SH-SY5Y (cell line): ENCODE measurements at regions not wholly inside any gene's neighbourhood (a gene's known extent, or its start where the extent isn't known, plus 50 kb on each side); places are given as distances from the start of the nearest gene placed in this dataset.

Experiments
- GATA2 ChIP-seq: IDR thresholded peaks from 2 replicates; pipeline ENCODE4 v1.6.1; 2011; ENCODE audit warnings: mild to moderate bottlenecking, low read depth, low read length
- GATA3 ChIP-seq: IDR thresholded peaks from 2 replicates; pipeline ENCODE4 v1.6.1; 2011; ENCODE audit warnings: low read depth, mild to moderate bottlenecking, low read length, moderate library complexity

DNA sequence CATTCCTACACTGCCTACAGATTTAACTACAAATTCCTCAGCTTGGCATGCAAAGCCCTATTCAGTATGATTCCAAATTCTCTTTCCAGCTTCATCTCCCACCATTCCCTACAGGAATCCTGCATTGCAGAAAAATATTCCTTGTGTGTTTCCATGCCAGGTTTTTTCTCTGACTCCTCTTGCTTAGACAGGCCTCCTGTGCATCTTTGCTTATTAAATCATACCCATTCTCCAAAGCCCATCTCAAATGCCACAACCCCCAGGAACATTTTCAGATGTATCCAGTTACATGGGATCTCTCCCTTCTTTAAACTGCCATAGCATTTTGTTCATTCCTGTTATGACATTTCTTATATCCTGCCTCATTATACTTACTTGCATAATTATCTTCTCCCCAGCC, 106.4 kb upstream of the GRIA3 start:
- TF ChIP-seq GATA2 (no peak), GATA3 (no peak)
